ENCODE measurements at regions not wholly inside any gene's neighbourhood (a gene's known extent, or its start where the extent isn't known, plus 50 kb on each side); places are given as distances from the start of the nearest gene placed in this dataset.
"Not testable (repeated sequence)": the region's sequence is repeated elsewhere in the genome, so short reads cannot be mapped to it uniquely, and the experiment has no call there.

DNA sequence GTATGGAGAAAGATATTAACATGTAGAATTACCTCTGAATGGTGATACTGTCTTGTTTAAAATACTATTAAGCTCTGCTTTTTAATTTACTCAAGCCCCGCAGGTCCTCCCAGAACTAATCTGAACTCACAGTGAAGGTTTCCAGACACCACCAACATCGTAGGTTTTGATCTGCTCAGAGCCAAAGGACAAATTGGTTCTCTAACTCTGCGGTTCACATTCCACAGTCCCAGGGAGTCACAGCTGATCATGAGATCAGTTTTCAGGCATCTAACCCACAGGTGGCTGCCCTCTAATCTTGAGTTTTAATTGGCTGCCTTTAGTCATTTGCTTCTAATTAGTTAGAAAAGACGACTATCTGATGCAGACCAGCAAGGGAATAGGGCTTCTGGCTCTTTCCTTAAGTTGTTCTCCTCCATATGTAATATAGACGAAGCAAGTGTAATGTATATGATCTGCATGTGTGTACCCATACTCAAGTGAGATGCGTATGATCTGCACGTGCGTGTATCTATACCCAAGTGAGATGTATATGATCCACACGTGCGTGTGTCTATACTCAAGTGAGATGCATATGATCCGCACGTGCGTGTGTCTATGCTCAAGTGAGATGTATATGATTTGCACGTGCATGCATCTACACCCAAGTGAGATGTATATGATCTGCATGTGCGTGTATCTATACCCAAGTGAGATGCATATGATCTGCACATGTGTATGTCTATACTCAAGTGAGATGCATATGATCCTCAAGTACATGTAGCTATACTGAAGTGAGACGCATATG lies 331.5 kb upstream of the NPVF start:
- no peak for DNase-seq

DNA sequence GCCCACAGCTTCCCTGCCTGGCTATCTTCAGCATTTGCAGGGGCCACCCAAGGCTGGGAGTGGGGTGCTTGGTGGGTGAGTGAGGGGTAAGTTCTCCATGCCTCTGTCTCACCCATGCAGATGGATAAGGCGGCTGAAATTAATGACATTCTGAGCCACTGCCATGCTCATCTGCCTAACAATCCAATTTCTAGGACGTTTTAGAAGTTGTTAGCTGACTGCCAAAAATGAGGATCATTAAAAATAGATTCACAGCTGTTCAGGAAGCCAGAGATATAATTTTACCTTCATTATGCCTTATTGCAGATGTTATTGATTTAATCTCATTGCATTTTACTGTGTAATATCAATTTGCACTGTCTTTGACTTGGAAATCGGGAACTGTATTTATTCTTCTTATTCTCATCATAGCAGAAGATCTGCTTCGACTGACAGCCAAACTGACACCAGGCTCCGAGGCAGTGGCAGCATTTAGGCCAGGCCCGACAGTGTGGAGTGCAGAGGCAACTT lies 334.4 kb upstream of the NPVF start:
- no peak for DNase-seq

DNA sequence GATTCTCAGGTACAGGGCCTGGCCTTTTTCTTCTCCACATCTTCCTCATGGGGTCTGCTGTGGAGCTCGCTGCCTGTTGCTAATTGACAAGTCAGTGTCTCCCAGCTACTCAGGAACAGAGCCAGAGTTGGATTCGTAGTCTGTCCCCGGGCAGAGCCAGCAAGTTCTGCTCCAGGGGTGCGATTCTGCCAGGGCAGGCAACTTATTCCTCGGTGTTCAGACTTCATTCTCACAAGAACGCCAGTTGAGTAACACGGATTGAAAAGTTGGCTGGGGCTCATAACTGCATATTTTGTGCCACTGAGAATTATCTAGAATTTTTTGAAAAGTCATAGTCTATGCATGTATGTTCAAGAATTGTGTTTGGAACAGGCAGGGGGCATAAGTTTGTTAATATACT lies 336.7 kb upstream of the NPVF start:
- no peak for DNase-seq

DNA sequence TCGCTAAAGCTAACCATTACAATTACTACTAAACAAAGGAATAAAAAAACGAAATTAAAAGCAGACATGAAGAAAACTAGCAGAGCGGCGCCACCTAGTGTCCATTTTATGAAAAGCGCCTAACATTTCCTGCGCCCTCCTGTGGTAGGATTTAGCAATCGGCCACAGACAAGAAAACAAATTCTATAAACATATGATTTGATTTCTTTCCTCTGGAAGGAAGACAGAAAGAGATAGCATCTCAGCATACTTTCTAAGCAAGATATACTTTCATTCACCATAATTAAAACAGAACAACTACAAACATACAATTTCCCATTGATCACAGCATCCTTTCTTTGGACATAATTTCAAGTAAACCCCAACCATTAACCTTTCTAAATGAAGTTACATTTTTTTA lies 337.7 kb upstream of the NPVF start:
- DNase-seq = peak; percentile 72

DNA sequence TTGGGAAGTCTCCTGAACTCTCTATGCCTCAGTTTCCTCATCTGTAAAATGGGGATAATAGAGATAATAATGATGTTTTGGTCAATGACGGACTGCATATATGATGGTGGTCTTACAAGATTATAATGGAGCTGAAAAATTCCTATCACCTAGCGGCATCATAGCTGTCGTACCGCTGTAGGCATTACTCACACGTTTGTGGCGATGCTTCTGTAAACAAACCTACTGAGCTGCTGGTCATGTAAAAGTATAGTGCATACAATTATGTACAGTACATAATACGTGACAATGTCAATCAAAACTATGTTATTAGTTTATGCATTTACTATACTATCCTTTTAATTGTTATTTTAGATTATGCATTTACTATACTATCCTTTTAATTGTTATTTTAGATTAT lies 339.1 kb upstream of the NPVF start:
- no peak for DNase-seq

DNA sequence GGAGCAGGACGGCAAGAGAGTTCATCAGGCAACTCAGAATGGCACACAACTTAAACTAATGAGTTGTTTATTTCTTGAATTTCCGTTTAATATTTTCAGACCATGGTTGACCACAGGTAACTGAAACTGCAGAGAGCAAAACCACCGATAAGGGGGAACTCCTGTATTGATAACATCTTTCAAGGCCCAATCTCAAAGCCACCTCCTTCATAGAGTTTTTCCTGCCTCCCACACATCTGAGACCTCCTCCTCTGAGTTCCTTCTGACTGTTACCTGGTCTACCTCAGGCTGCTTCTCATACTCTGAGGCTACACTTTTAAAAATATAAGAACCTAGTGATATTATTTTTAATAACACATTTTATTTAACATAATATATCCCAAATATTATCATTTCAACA lies 341.5 kb upstream of the NPVF start:
- no peak for DNase-seq

DNA sequence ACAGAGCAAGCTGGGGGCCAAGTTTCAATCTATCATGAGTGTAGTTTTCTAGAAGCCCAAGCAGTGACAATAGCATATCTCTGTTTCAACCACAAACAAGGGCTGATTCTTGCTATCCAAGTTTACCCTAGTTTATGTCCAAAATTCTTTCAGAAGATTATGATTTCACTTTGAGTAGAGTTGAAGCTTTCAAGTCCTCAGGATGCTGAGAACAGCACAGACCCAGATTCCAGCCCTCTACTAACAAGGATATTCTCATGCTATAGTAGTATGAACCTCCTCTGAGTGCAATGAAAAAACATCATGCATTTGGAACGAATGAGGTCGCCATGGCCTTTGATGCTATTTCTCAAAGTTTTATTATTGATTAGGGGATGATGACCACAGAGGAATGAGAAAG lies 344.1 kb upstream of the NPVF start:
- no peak for DNase-seq

DNA sequence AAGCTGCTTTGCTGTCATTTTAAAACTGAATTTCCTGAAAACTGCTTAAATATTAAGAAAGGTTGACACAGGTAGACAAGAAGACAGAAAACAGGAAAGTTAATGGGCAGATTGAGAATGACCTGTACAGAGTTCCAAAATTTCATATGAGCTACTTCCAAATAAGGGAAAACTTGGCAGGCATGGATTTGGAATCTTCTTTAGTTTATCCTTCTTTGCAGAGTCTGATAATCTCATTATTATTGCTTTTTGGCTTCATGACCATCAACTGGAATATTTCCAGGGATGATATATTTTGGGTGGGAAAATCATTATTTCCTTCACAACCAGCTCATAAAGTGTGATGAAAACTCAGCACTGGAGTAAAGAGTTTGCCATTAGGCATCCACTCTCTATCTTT lies 346.5 kb upstream of the NPVF start:
- no peak for DNase-seq

DNA sequence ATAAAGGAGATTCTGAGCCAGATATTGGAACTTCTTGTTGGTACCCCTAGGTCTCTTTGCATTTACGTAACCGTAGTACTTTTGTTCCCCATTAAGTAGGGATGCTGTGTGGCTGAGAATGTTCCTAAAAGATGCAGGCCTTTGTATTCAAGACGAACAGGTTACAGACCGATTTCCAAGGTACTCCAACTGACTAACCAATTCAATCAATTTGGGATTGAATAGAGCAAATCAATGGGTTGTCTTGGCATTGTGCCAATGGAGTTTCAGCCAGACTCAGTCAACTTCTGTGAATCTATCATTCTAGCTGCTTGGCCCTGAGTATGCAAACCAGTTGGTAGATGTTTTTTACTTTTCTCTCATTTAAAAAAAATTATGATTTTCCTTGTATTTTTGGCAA lies 347.3 kb upstream of the NPVF start:
- DNase-seq = no peak

DNA sequence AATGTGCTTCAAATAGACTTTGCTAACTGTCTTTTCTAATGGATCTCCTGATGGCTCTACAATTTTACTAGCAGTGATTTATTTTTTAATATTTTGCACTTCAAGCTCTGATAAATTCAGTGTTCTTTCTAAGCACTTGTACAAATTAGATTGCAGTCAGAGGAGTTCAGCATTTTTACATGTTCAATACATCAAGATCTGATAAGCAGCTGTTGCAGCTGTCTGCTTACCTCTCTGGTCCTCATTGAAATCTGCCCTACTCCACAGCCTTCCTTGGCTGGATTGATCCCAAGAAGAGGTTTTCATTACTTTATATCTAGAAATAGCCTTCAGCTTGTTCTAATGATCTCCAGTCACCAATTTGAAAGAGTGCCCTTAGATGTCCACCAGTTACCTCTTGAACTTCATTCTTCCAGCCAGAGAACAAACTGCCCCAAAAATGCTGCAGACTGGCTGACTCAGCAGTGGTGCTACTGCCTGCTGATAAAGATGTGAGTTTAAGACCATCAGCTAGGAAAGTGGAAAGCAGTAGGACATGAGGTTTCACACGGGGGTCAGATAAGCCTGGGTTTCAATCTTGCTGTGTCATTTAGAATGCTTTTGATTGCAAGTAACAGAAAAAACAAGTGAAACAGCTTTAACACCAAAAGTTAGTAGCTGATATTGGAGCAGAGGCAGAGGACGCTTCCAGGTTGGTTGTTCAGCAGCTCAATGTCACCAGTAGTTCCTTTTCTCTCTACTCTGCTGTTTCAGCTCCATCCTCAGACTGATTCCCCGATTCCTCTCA lies 350.9 kb upstream of the NPVF start:
- no peak for DNase-seq

DNA sequence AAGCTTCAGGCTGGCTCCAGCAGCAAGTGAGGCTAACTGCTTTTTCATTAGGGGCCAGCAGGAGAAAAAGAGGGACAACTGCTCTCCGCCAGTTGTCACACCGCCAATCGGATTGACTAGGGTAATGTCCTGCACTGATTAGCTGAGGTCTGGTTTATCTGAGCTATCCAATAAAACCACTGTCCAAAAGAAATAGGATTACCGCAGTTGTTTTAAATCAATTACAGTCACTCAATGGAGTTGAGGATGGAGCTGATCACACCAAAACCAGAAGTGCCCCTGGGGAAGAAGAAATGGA lies 351.4 kb upstream of the NPVF start:
- no peak for DNase-seq

DNA sequence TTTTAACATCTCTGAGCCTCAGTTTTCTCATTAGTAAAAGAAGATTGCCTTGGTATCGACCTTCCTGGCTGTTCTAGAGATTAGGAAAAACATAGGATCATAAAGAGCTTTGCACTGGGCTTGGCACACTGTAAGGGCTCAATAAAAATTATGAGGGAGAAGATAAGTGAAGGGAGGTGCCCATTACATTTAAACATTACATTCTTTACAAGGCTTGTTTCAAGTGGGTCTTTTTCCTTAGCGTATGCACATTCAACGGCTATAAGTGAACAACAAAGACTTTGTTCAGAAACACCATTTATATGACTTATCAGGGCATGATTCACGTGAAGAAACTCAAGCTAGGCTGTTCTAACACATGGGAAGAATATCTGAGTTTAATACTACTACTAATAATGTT lies 351.9 kb upstream of the NPVF start:
- DNase-seq = no peak

DNA sequence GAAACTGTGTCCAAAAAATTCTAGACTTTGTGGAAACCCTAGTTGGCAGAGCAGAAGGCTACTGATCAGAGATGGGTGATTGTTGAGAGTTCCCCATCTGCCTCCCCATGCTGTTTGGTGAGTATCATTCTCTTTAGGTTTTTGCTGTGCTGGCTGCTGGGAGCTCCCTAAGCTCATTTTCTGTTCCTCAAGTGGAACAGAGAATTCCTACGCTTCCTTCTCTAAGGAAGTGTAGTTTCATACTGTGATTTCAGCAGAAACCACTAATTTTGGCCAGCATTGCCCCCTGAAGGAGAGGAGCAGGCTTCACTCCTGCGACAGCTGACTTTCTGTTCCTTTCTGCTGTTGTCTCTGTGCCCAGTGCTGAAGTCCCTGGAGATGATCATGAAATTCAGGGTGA lies 355.3 kb upstream of the NPVF start:
- no peak for DNase-seq

DNA sequence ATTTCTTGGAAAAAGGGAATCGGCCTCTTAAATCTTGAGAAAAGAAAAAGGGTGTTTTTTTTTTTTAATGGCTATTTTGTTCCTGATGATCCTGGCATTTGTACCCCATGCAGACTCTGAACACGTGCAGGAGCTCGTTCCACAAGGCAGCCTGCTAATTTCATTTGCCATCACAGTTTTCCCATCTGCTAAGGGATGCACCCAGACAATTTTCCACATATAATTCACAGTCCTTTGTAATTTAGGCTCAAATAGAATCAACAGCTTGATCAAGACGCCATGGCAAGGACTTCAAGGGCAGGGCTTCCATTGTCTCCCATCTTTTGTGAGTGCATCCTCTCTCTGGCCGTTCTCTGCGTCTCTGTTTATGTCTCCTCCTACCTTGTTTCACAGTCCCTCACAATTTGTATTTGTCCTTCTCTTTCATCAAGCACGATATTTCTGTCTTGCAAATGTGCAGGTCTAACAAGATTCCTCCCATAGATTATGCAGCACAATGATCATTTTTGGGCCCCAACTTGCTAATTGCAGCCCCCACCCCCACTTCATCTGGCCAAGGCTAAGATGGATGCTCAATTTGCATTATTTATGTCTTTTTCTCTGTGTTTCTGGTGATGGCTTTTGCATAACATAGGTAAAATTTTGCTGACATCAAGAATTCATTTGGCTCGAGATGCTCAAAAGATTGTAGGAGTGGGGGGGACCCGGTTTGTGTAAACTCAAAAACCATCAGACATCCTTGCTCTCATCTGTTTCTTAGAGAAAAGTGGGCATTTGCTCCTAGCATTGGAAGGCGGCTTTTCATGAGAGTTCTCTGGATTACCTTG lies 356.0 kb upstream of the NPVF start:
- no peak for DNase-seq

DNA sequence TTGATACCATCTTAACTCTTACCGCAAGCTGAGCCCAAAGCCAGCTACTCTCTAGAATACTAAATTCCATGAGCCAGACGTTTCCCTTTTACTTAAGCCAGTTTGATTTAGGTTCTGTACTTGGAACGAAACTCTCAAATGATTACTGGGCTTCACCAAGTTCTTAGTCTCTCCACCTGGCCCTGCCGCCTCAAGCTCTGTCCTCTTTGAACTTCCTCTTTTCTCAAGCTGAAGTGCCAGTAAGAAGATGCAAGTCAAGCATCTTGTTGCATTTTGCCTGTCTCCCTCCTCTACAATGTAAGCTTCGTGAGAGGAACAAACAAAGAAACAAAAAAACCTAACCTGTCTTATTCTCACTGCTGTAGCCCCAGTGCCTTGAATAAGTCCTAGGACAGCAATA lies 358.2 kb upstream of the NPVF start:
- no peak for DNase-seq

DNA sequence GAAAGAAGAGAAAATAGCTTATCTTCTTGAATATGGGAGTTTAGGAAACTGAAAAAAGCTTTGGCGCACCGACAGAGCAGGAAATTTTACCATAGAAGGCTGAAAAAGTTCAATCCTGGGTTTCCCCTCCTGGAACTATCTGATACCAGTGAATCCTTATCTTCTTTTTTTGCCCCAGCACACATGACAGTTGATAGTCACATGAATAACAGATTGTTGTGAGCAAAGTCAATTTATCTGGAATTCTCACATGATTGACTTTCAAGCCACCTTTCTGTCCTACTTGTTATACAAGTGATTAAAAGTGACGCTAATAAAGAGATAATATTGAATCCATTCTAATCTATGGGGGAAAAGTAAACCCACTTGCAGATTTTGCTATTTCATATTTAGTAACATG lies 365.8 kb upstream of the NPVF start:
- no peak for DNase-seq

DNA sequence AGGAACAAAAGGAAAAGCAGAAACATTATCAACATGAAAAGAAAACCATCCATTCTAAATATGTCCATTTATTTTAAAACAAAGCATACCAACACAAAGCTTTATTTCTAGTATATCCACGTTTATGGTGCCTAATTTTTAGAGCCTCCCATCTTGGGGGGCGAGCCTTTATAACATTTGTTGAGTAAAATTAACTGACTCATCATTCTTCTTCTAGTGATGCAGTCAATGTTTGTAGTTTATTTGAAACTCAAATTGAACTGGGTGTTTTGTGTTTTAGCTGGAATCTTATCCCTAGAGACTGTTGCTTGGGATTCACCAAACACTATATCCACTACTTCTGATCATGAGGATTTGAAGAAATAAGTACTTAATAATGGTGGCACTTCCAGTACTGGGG lies 366.4 kb upstream of the NPVF start:
- DNase-seq = no peak

DNA sequence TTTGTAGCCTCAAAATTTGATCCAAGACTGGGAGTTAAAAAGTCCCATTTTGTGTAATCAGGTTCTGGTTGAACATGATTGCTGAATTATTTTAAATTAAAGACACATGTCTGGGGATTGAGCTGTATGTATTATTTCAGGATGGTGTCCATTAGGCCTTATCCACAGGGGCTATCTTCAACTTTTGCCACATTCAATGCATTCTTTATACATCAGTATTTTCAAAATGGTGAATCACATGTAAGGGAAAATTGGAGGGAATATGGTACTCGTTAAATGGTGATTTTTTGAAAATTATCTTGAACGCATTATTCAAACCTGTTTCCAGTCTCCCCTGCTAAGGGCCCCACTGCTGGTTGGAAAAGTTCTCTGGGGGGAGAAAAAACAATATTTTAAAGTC lies 367.7 kb upstream of the NPVF start:
- no peak for DNase-seq

DNA sequence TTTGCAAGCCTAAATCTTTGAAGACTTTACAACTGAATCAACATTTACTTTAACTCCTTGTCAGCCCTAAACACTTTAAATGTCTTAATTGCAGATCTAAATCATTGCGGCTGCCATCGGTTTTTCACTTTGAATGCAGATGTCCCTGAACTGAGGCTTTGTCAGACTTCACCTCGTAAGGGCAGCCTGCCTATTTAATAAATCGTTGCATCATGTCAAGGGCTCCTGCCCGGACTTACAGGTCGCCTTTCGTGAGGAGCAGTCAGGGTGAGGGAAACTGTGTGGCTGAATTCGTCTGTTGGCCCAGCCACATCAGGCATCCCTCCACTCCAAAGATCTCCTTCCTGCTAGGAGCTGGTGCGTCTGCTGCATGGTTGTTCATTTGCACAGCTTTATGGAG lies 368.2 kb upstream of the NPVF start:
- no peak for DNase-seq

DNA sequence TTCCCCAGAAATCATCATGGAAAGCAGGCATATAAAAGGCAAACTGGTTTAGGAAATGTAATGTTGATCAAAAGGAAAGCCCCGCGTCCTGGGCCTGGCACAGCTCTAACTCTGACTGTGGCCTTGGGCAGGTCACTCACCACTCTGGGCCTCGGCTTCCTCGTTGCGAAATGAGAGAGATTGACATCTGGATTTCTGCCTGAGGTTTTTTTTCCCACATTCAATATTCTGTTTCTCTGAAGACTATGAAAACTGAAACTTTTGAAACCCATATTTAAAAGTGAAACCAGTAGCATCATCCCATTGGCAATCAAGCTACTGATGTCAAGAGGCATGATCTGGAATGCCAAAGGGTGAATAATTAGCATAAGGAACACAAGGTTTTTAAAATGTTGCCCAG lies 369.7 kb upstream of the NPVF start:
- DNase-seq = no peak

DNA sequence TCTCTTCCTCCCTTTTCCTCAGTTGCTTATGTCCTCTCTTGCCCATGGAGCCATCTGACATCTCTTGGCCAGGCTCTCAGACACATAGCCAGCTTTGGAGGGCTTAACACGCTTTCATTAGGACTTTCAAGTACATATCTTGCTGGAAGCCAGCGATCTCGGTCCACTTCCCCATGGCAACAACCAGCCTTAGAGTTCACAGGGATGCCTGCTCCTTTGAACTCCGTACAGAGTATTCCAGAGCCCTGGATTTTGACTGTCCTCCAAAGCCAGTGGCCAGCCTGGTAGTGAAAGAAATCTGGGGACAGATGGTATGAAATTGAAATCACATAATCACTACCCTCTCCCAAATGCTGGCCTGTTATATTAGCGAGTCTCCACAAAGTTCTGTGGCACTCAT lies 370.5 kb upstream of the NPVF start:
- no peak for DNase-seq

DNA sequence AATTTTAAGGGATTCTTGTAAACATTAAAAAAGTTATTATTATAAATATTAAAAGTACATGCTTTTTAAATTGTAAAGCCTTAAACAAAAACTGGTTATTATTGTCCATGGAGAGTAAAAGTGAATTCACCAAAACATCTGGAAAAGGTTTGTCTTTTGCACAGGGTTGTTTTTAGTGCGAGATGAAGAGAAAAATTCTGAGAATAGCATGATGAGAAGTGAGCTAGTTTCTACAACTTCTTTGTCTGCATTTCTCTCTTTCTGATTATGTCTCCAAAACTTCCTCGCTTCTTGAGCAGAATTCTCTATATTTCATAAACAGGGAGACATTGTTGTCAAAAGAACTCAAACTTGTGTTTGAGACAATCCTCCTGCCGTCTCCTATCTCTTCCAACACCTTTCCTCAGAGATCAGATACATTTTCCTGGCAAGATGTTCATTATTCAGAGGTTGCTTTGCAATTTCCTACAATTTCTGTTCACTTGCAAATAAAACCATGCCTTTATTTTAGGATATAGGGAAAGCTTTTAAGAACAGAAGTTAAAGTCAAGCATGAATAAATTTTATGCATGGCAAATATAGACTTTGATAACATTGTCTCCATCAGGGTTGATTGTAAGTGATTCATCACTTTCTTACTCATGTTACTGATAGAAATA lies 372.1 kb upstream of the NPVF start:
- DNase-seq = no peak

DNA sequence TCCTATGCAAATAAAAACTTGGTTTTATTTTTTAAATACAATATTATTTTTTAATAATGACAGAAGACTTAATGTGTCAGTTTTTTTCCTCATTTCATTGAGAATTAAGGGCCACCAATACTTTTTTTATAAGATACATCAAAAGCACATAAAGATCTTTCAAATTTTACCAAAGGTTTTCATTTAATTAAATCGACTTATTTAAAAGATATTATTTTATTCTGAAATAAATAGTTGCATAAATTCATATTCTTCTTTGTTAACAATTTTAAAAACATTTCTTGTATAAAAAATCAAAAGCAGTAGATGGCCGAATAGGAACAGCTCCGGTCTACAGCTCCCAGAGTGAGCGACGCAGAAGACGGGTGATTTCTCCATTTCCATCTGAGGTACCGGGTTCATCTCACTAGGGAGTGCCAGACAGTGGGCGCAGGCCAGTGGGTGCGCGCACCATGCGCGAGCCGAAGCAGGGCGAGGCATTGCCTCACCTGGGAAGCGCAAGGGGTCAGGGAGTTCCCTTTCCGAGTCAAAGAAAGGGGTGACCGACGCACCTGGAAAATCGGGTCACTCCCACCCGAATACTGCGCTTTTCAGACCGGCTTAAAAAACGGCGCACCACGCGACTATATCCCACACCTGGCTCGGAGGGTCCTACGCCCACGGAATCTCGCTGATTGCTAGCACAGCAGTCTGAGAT lies 374.6 kb upstream of the NPVF start:
- DNase-seq = not testable (repeated sequence)

All from CD4-positive, alpha-beta T cell treated with Interleukin-21 for 1 hour (primary cell).